ENCODE measurements at regions not wholly inside any gene's neighbourhood (a gene's known extent, or its start where the extent isn't known, plus 50 kb on each side); places are given as distances from the start of the nearest gene placed in this dataset.

DNA sequence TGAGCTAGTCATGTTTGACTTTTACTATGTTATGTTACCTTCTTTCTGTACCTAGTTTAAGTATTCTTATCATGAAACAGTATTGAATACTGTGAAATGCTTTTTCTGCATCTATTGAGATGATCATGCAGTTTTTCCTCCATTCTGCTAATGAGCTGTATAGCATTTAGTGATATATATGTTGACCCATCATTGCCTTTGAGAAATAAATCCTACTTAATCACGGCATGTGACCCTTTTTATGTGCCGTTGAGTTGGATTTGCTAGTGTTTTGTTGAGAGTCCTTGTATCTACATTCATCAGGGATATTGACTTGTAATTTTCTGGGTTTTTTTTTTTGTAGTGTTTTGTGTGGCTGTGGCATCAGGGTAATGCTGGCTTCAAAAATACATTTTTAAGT is 537.7 kb upstream of the AADAT start:
- TF ChIP-seq CTCF (IDR thresholded peaks at IDR 0.05) (no peak), POLR2AphosphoS5 (IDR thresholded peaks at IDR 0.05) (no peak)

Data from breast epithelium (tissue), 3 donors.